Thyroid gland (tissue), 4 donors: ENCODE measurements at regions not wholly inside any gene's neighbourhood (a gene's known extent, or its start where the extent isn't known, plus 50 kb on each side); places are given as distances from the start of the nearest gene placed in this dataset.

Source experiments
- POLR2A ChIP-seq, 2 donors: fragments of 450-650 bp; IDR thresholded peaks; one replicate each; pipeline ENCODE4 v1.6.1; 2017; ENCODE audit warnings: antibody characterized with exemption in 2 of 2, mild to moderate bottlenecking in 2 of 2, moderate library complexity in 1 of 2
- TF ChIP-seq, protein P1 (sequence below), 6 experiments: fragments of 200-600 bp in 3 of 6; fragments of 450-650 bp in 3 of 6; sonication (generic) in 3 of 6; IDR thresholded peaks; one replicate each; pipeline ENCODE4 v1.5.1; 2016 to 2019; ENCODE audit warnings: antibody characterized with exemption in 6 of 6, mild to moderate bottlenecking in 2 of 6, inconsistent platforms in 1 of 6, moderate library complexity in 1 of 6

DNA sequence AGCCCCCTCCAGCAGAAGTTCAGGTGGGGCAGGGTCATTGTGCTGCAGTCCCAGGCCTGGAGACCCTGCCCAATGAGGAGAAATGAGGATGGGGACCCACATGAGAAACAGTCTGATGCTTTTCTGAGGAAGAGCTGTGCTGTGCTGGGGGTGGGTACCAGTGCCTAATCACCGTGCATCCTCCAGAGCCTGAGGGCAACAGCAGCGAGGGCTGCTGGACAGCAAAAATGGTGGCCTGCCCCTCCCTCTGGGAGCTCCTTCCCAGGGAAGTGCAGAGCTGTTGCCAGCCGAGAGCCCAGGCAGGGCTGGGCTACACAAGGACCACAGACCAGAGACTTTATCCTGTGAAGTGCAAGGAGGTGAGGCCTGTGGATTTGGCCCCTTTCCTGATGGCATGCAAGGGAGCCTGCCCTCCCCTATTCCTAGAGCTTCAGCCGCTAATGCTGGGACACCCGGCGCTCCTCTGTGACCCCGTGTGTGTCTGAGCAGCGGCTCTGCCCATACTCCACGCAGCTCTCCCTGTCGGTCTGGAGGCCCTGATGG is 134.8 kb downstream of the DSEL start:
- TF ChIP-seq, protein P1, sequence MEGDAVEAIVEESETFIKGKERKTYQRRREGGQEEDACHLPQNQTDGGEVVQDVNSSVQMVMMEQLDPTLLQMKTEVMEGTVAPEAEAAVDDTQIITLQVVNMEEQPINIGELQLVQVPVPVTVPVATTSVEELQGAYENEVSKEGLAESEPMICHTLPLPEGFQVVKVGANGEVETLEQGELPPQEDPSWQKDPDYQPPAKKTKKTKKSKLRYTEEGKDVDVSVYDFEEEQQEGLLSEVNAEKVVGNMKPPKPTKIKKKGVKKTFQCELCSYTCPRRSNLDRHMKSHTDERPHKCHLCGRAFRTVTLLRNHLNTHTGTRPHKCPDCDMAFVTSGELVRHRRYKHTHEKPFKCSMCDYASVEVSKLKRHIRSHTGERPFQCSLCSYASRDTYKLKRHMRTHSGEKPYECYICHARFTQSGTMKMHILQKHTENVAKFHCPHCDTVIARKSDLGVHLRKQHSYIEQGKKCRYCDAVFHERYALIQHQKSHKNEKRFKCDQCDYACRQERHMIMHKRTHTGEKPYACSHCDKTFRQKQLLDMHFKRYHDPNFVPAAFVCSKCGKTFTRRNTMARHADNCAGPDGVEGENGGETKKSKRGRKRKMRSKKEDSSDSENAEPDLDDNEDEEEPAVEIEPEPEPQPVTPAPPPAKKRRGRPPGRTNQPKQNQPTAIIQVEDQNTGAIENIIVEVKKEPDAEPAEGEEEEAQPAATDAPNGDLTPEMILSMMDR (IDR thresholded peaks at IDR 0.05), result no peak
- no peak for TF ChIP-seq POLR2A (IDR thresholded peaks at IDR 0.05)
